ENCODE measurements at regions not wholly inside any gene's neighbourhood (a gene's known extent, or its start where the extent isn't known, plus 50 kb on each side); places are given as distances from the start of the nearest gene placed in this dataset.
A peak's percentile ranks its signal among the peaks of the same experiment; 100 is the strongest.
"Not testable (repeated sequence)": the region's sequence is repeated elsewhere in the genome, so short reads cannot be mapped to it uniquely, and the experiment has no call there.

DNA sequence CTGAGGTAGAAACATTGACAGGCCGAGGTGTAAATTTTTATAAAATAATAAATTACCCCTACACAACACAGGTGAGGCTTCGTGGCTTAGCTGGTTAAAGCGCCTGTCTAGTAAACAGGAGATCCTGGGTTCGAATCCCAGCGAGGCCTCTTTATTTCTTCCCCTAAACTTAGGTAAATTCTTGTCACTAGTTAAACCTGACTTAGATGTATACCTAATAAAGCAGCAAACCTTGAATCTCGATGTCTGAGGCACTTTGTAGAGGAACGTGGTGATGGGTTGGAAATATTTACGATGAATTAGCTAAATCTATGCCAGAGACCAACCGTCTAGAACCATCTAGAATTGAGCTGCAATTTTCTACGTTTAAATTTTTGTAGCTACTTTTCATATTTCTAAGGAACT lies 185.6 kb downstream of the OR2B2 start:
- no peak for DNase-seq

DNA sequence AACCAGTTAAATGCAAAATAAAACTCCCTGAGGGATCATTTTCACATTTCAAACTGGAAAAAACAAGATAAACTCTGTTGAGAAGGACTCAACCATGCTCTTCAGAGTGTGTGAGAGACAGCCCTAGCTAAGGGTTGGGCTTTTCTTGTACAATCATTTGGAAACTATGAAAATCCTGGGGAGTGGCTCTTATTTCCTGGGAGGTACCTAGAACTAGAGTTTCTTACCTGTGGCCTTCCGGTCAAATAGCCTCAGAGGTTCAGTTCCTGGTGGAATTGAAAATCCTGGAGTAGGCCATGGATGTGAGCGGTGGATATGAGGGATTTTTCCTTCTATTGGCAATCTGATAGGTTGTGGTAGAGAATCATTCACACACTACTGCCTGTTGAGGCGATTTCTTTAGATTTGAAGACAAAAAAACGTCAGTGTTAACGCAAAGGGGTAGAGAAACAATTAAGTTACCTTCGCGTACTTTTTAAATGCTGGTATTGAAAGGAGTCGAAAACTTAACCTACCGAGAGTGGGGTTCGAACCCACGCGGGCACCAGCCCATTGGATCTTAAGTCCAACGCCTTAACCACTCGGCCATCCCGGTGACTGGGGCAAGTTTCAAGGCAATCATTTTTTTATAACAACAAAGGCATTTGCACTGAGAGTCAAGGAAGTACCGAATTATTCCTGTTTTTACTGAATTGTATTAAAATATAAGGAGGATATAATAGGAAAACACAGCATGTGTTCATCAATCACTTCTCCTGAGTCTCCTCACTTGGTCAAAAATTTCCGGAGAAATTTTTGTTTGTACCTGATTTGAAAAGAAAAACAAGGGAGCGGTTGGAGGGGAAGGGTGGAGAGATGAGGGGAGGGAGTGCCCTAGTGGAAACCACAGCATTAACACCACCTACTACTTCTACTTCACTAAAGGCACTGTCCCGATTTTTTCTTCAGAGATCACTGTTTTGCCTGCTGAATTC lies 191.3 kb downstream of the OR2B2 start:
- DNase-seq, result no peak

GRCh38 chr6:27719039-27719438 lies 193.2 kb downstream of the OR2B2 start:
- not testable (repeated sequence) for DNase-seq

GRCh38 chr6:27706431-27706830 lies 205.8 kb downstream of the OR2B2 start:
- DNase-seq, result no peak

DNA sequence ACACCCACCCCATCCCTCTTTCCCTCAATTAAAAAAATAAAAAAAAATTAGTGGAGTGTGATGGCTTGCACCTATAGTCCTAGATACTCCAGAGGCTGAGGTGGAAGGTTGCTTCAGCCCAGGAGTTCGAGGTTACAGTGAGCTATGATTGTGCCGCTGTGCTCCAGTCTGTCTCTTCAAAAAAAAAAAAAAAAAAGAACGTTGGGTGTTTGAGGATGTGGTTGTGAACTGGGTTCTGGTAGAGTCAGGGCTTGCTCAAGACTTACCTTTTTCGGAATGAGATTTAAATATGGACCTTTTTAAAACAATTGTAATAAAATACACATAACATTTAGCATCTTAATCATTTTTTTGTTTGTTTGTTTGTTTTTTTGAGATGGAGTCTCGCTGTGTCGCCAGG lies 211.9 kb downstream of the OR2B2 start:
- DNase-seq, result no peak

DNA sequence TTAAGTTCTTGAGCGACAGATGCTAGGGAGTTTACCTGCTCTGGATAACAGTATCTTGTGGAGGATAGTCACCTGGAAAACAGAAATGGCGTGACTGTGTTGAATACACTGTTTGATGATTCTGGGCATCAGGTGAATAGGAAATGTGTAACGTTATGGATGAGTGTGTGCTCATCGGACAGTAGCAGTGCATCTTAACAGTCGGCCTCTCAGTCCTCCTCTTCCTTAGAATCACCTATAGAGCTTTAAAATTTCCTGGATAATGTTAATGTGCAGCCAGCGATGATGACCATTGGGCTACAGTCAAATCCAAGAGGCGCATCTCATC lies 217.7 kb downstream of the OR2B2 start:
- no peak for DNase-seq

GRCh38 chr6:27693766-27694546 lies 218.2 kb downstream of the OR2B2 start:
- peak; percentile 20 for DNase-seq

DNA sequence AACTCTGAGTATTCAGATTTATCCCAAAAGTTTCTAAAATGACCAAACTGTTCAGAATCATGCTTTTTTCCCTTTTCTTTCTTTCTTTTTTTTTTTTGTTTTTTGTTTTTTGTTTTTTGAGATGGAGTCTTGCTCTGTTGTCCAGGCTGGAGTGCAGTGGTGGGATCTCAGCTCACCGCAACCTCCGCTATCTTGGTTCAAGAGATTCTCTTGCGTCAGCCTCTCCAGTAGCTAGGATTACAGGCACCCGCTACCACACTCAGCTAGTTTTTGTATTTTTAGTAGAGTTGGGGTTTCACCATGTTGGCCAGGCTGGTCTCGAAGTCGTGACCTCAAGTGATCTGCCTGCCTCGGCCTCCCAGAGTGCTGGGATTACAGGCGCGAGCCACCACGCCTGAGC lies 219.2 kb upstream of the ZNF184 start:
- not testable (repeated sequence) for DNase-seq

GRCh38 chr6:27688014-27688586 lies 215.2 kb upstream of the ZNF184 start:
- peak; percentile 65 for DNase-seq

- DNase-seq, result peak; percentile 64
Measured at GRCh38 chr6:27687154-27688013, 214.5 kb upstream of the ZNF184 start.

DNA sequence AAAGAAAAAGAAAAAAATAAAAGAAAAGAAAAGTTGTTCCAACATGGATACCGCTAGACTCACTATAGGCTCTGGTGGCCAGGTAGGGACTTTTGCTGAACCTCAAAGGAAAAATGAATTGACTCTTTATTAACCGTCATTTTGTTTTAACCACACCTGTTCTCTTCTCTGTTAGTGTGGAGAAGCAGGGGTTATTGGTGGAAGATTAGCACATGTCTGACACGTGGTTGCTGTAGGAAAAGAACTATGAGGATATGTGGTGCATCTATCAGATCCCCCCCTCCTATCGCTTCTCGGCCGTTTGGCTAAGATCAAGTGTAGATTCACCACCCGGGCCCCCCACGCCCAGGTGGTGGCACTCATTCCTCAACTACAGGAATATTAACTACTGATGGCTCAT lies 212.4 kb upstream of the ZNF184 start:
- no peak for DNase-seq

DNA sequence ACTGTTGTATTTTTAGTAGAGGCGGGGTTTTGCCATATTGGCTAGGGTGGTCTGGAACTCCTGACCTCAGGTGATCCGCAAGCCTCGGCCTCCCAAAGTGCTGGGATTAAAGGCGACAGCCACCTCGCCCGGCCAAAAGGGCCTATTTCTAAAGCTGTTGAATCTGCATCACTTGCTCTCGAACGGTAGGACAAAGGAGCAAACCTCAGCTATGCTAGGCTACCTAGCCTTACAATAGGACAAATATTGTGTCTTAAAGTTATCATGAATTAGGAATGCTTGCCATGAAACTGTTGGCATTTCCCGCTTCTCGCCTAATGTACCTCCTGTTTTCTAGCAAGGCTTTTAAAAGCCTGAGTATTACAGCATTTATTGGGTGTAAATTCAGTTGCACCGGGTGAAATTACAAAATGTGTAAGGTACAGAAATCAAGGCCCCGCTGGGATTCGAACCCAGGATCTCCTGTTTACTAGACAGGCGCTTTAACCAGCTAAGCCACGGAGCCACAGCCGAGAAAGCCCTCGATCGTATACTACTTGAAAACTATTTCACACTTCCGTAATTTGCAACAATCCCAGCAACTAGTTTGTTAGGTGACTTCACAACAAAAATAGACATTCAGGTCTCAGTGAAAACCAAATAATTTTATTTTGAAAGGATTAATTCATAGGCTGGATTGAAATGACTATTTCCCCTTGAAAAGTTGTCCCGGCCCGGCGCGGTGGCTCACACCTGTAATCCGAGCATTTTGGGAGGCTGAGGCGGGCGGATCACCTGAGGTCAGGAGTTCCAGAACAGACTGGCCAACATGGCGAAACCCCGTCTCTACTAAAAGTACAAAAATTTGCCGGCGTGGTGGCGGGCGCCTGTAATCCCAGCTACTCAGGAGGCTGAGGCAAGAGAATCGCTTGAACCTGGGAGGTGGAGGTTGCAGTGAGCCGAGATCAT lies 211.6 kb upstream of the ZNF184 start:
- DNase-seq, result no peak

GRCh38 chr6:27679964-27680694 lies 207.2 kb upstream of the ZNF184 start:
- DNase-seq, result no peak

GRCh38 chr6:27679308-27679963 lies 206.5 kb upstream of the ZNF184 start:
- no peak for DNase-seq

DNA sequence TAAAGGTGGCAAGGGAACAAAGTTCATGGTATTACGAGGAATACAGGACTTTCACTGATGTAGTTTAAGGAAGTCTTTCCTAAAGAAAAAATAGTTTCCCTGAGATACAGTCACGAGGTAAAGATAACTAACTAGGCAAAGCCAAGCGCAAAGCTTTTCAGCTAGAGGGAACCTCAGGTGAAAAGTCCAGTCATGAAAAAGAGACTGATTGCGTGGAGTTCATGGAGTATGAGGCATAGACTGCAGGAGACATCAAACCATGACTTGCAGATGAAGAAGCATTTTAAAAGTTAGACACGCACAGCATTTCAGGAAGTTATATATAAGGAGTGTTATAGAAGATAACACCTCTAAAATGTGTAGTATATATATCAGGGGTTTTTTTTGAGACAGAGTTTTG lies 205.6 kb upstream of the ZNF184 start:
- DNase-seq, result no peak

- no peak for DNase-seq
Measured at GRCh38 chr6:27674882-27675281, 202.0 kb upstream of the ZNF184 start.

DNA sequence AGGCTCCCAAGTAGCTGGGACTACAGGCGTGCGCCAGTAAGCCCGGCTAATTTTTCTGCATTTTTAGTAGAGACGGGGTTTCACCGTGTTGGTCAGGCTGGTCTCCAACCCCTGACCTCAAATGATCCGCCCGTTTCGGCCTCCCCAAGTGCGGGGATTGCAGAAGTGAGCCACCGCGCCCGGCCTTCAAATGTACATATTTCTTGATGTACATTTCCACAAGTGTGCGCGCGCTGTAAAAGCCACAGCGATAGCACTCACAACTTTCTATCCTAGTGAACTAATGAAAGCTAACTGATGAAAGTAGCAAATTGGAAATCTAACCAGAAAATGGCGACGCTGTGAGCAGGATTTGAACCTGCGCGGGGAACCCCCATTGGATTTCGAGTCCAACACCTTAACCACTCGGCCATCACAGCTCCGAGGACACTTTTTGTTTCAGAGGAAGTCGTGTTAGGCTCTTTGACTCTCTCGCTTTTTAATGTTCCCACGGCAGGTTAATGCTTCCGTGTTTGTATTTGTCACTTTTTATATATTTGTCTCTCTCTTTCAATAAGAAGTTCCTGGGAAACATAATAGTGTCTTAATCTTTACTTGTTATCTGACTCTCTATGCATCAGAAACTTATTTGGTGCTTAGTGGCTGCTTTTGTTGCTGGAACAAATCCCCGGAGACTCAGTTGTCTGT lies 199.4 kb upstream of the ZNF184 start:
- no peak for DNase-seq

DNA sequence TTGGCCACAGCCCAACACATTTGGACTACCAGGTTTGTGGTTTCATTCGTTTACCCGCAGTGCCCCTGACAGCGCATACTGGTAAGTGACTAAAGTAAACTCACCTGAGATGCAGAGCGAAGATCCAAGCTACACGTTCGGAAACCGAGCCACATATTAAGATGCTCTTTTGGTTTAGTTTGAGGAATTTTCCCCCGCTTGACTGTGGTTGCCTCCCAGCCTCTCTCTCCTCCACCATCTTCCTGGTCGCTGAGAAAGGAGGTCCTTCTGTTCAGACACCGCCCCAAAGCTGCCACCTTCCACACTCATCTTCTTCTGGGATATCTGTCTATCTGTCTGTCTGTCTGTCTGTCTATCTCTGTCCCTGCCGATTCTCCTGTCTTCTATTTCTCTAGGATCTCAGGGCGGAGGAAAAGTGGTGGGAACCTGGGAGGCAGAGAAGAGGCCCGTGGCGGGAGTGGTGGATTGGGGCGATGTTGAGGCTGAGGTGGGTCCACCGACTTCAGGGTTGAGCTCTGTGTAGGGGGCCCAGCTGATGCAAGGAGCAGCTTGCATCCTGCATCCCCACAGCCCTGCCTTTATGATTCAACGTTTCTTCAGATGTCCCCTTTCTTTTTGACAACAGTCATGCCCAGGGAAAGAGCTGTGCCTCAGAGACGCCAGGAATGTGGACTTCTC lies 196.9 kb upstream of the ZNF184 start:
- DNase-seq, result no peak

GRCh38 chr6:27669295-27669623 lies 196.4 kb upstream of the ZNF184 start:
- DNase-seq, result no peak

Data from activated effector memory CD4-positive, alpha-beta T cell treated with Interleukin-2 at 50 U/mL for 16 hours (primary cell).